ENCODE measurements at regions not wholly inside any gene's neighbourhood (a gene's known extent, or its start where the extent isn't known, plus 50 kb on each side); places are given as distances from the start of the nearest gene placed in this dataset.
A peak's percentile ranks its signal among the peaks of the same experiment; 100 is the strongest.

DNA sequence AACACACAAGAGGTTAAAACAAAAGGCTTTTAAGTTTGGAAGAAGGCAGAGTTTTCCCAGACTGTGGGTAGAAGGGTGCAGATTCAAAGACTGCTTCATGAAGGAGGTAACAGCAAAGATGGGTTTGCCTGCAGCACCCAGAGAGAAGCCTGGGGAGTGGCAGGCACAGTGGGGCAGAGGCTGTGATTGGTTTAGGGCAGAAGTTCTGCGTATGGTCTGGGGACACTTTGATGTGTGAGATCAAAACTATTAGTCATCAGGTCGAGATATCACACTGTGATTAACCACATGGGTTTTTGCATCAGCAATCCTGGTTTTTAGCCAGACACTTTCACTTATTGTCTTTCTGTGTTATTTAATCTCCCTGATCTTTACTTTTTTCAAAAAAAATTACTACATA, 188.8 kb upstream of the GLRA1 start:
- Histone ChIP-seq H3K9me2 (ENCODE audit: insufficient read depth) (no peaks in the 10 kb centered on the region), H3K79me2 (ENCODE audit: insufficient read depth, low read length) (no peaks in the 10 kb centered on the region), H3K4me3 (replicated peaks in 1 of 2; ENCODE audit: low read depth in 1 of 2, low read length in 2 of 2) (no peak overlapping the region), H3K27me3 (ENCODE audit: insufficient read depth, low read length) (no peaks in the 10 kb centered on the region), H4K20me1 (ENCODE audit: insufficient read depth) (no peaks in the 10 kb centered on the region), H3K9ac (ENCODE audit: low read length) (no peak overlapping the region), H3K9me3 (ENCODE audit: control insufficient read depth in 1 of 2, insufficient read depth in 1 of 2, low read depth in 1 of 2, low read length in 2 of 2) (no peaks in the 10 kb centered on the region), H3K4me1 (ENCODE audit: control insufficient read depth in 1 of 2, insufficient read depth in 2 of 2, low read length in 2 of 2) (no peaks in the 10 kb centered on the region), H2AFZ (ENCODE audit: low read depth, low read length, poor library complexity, severe bottlenecking) (no peak overlapping the region), H3K4me2 (ENCODE audit: low read length) (no peak overlapping the region), H3K27ac (ENCODE audit: low read depth, low read length) (no peak overlapping the region), H3K36me3 (ENCODE audit: control insufficient read depth in 1 of 2, insufficient read depth in 2 of 2, low read length in 2 of 2) (no peaks in the 10 kb centered on the region)
- ChIA-PET RAD21 (ENCODE audit: low non-redundant PET in 1 of 2, low total read pairs in 2 of 2, uncharacterized antibody in 2 of 2, unreplicated experiment in 2 of 2) (no interaction called here), POLR2A (no interaction called here), CTCF (no interaction called here)
- TF ChIP-seq TCF7L2 (IDR thresholded peaks at IDR 0.05; ENCODE audit: borderline replicate concordance, extremely low read depth, insufficient read depth, insufficient read length), result no peak
- TF ChIP-seq FOSL1 (IDR thresholded peaks at IDR 0.05; ENCODE audit: low read depth), result 0 out of 2 replicates have a peak, but pooled peaks have one; percentile 10
- no TSS peak for BruUV-seq (replicated peaks)
- DNase-seq (ENCODE audit: low read depth, low spot score), result peak; percentile 21
- ATAC-seq, result peak; percentile 54
- intact Hi-C loops (cut with micrococcal nuclease), result no loop called here

DNA sequence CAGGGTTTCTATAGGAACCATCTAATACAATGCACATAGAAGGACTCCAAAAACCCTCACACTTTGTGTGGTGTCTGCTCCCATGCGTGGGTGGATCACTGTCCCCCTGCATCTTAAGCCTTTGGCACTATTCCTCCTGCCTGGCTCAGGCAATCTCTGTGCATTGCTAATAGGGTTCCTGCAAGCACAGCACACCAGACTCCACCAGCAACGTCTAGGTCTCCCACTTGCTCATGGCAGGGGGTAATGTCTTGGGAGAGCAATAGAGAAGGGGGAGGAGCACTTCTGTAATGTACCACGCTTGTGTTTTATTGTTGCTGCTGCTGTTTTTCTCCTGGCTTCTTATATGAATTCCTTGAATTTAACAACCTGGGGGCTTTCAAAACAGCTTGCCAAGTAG, 182.6 kb upstream of the GLRA1 start:
- no peak overlapping the region for H3K27ac ChIP-seq (ENCODE audit: low read depth, low read length)
- H3K4me1 ChIP-seq (ENCODE audit: control insufficient read depth in 1 of 2, insufficient read depth in 2 of 2, low read length in 2 of 2), result no peaks in the 10 kb centered on the region
- H3K9me2 ChIP-seq (ENCODE audit: insufficient read depth), result no peaks in the 10 kb centered on the region
- H2AFZ ChIP-seq (ENCODE audit: low read depth, low read length, poor library complexity, severe bottlenecking), result no peak overlapping the region
- H3K9ac ChIP-seq (ENCODE audit: low read length), result no peak overlapping the region
- no peak for DNase-seq (ENCODE audit: low read depth, low spot score)
- H4K20me1 ChIP-seq (ENCODE audit: insufficient read depth), result 0 out of 2 replicates have a peak, but pooled peaks cover 3% of the 10 kb centered on the region
- H3K27me3 ChIP-seq (ENCODE audit: insufficient read depth, low read length), result peaks cover 13% of the 10 kb centered on the region; the same call in 1 of the 2 replicates
- no TSS peak for BruUV-seq (replicated peaks)
- ChIA-PET CTCF (no interaction called here), POLR2A (no interaction called here), RAD21 (ENCODE audit: low non-redundant PET in 1 of 2, low total read pairs in 2 of 2, uncharacterized antibody in 2 of 2, unreplicated experiment in 2 of 2) (no interaction called here)
- ATAC-seq, result no peak
- intact Hi-C loops (cut with micrococcal nuclease), result no loop called here
- H3K9me3 ChIP-seq (ENCODE audit: control insufficient read depth in 1 of 2, insufficient read depth in 1 of 2, low read depth in 1 of 2, low read length in 2 of 2), result no peaks in the 10 kb centered on the region
- no peaks in the 10 kb centered on the region for H3K36me3 ChIP-seq (ENCODE audit: control insufficient read depth in 1 of 2, insufficient read depth in 2 of 2, low read length in 2 of 2)
- TF ChIP-seq ELF1 (IDR thresholded peaks at IDR 0.05; ENCODE audit: borderline replicate concordance, low read depth), result no peak
- TF ChIP-seq EGR1 (IDR thresholded peaks at IDR 0.05; ENCODE audit: low read depth), result no peak
- no peak for TF ChIP-seq CTCF (IDR thresholded peaks at IDR 0.05 in 2 of 3, conservative IDR thresholded peaks at IDR 0.05 in 1 of 3; ENCODE audit: borderline replicate concordance in 1 of 3, insufficient read depth in 1 of 3, low read depth in 2 of 3, low read length in 2 of 3)
- TF ChIP-seq POLR2A (IDR thresholded peaks at IDR 0.05; ENCODE audit: borderline replicate concordance, extremely low read depth, insufficient read depth, insufficient read length), result no peak
- no peak for TF ChIP-seq JUND (IDR thresholded peaks at IDR 0.05)
- TF ChIP-seq TCF7L2 (IDR thresholded peaks at IDR 0.05; ENCODE audit: borderline replicate concordance, extremely low read depth, insufficient read depth, insufficient read length), result no peak
- TF ChIP-seq POLR2AphosphoS5 (IDR thresholded peaks at IDR 0.05; ENCODE audit: low read depth, low read length), result no peak
- no peak for TF ChIP-seq ATF3 (IDR thresholded peaks at IDR 0.05)
- TF ChIP-seq EZH2phosphoT487 (IDR thresholded peaks at IDR 0.05; ENCODE audit: borderline replicate concordance), result no peak
- TF ChIP-seq ZFX (IDR thresholded peaks at IDR 0.05), result no peak
- TF ChIP-seq, protein P1, sequence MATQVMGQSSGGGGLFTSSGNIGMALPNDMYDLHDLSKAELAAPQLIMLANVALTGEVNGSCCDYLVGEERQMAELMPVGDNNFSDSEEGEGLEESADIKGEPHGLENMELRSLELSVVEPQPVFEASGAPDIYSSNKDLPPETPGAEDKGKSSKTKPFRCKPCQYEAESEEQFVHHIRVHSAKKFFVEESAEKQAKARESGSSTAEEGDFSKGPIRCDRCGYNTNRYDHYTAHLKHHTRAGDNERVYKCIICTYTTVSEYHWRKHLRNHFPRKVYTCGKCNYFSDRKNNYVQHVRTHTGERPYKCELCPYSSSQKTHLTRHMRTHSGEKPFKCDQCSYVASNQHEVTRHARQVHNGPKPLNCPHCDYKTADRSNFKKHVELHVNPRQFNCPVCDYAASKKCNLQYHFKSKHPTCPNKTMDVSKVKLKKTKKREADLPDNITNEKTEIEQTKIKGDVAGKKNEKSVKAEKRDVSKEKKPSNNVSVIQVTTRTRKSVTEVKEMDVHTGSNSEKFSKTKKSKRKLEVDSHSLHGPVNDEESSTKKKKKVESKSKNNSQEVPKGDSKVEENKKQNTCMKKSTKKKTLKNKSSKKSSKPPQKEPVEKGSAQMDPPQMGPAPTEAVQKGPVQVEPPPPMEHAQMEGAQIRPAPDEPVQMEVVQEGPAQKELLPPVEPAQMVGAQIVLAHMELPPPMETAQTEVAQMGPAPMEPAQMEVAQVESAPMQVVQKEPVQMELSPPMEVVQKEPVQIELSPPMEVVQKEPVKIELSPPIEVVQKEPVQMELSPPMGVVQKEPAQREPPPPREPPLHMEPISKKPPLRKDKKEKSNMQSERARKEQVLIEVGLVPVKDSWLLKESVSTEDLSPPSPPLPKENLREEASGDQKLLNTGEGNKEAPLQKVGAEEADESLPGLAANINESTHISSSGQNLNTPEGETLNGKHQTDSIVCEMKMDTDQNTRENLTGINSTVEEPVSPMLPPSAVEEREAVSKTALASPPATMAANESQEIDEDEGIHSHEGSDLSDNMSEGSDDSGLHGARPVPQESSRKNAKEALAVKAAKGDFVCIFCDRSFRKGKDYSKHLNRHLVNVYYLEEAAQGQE (IDR thresholded peaks at IDR 0.05; ENCODE audit: low read depth), result no peak
- TF ChIP-seq YY1 (IDR thresholded peaks at IDR 0.05; ENCODE audit: extremely low read depth, insufficient replicate concordance, low read depth, low read length), result no peak
- TF ChIP-seq RAD21 (IDR thresholded peaks at IDR 0.05; ENCODE audit: low read depth), result no peak
- no peak for TF ChIP-seq ZNF274 (IDR thresholded peaks at IDR 0.05; ENCODE audit: low read depth, low read length)
- TF ChIP-seq CEBPB (IDR thresholded peaks at IDR 0.05; ENCODE audit: low read depth), result no peak
- no peak for TF ChIP-seq SIN3A (IDR thresholded peaks at IDR 0.05; ENCODE audit: low read depth)
- H3K4me3 ChIP-seq (replicated peaks in 1 of 2; ENCODE audit: low read depth in 1 of 2, low read length in 2 of 2), result no peak overlapping the region
- H3K79me2 ChIP-seq (ENCODE audit: insufficient read depth, low read length), result no peaks in the 10 kb centered on the region
- no peak overlapping the region for H3K4me2 ChIP-seq (ENCODE audit: low read length)

Data from HCT116 (cell line).